IMR-90 (cell line): ENCODE measurements at regions not wholly inside any gene's neighbourhood (a gene's known extent, or its start where the extent isn't known, plus 50 kb on each side); places are given as distances from the start of the nearest gene placed in this dataset.

ENCODE experiments used
- ATAC-seq: fragments of 200-7000 bp; cut with Tn5 transposase; 2 replicates; pipeline ENCODE4 v1.9.1; 2020; ENCODE audit warnings: low read depth, mild to moderate bottlenecking, moderate library complexity
- BruUV-seq: library from RNA; stranded (reverse); fragments of 400-500 nt; replicated peaks from 2 replicates; lab custom pipeline; 2021; lab: Mats Ljungman, UMichigan
- CTCF ChIA-PET: fragments of 300-600 bp; formaldehyde crosslinking; extraction: SDS; loops from one replicate; lab custom pipeline; 2021; ENCODE audit warnings: antibody characterized with exemption; lab: Yijun Ruan, JAX
- POLR2A ChIA-PET: fragments of 300-600 bp; sonication (Branson Sonifier 250); formaldehyde crosslinking; loops from one replicate; lab custom pipeline; 2022; ENCODE audit warnings: antibody characterized with exemption; ENCODE audit not compliant: unreplicated experiment; lab: Charles Lee
- DNase-seq: peaks from one replicate; pipeline ENCODE4 v3.0.0; 2013
- H2AFZ ChIP-seq: replicated peaks from 2 replicates; pipeline ENCODE3; 2013; ENCODE audit warnings: low read length, mild to moderate bottlenecking; ENCODE audit not compliant: poor library complexity
- H2AK5ac ChIP-seq: 2 replicates; pipeline ENCODE4 v1.6.1; 2013; ENCODE audit warnings: low read depth, low read length, inconsistent platforms
- H2AK9ac ChIP-seq: replicated peaks from 2 replicates; pipeline ENCODE3; 2013; ENCODE audit warnings: mild to moderate bottlenecking, low read depth, low read length, moderate library complexity; ENCODE audit not compliant: poor library complexity
- H2BK120ac ChIP-seq: 2 replicates; pipeline ENCODE4 v1.6.1; 2013; ENCODE audit warnings: low read depth, low read length, inconsistent platforms
- H2BK15ac ChIP-seq: 3 replicates; pipeline ENCODE4 v1.6.1; 2013; ENCODE audit warnings: low read depth, low read length, inconsistent platforms
- H2BK20ac ChIP-seq: 2 replicates; pipeline ENCODE4 v1.6.1; 2013; ENCODE audit warnings: low read depth, mild to moderate bottlenecking, inconsistent platforms, low read length, moderate library complexity
- H2BK5ac ChIP-seq: 2 replicates; pipeline ENCODE4 v1.6.1; 2013; ENCODE audit warnings: mild to moderate bottlenecking, low read depth, low read length, inconsistent platforms; ENCODE audit not compliant: poor library complexity, severe bottlenecking
- H3K14ac ChIP-seq: replicated peaks from 2 replicates; pipeline ENCODE4 v1.6.1; 2013; ENCODE audit warnings: low read depth, low read length, inconsistent platforms
- H3K18ac ChIP-seq: 2 replicates; pipeline ENCODE4 v1.6.1; 2013; ENCODE audit warnings: low read depth, low read length, control low read depth
- H3K23ac ChIP-seq: 2 replicates; pipeline ENCODE4 v1.6.1; 2013; ENCODE audit warnings: low read depth, low read length, inconsistent platforms
- H3K27ac ChIP-seq: 2 replicates; pipeline ENCODE4 v1.5.1; 2013; ENCODE audit warnings: mild to moderate bottlenecking, control low read depth, low read length; ENCODE audit not compliant: insufficient read depth
- H3K27me3 ChIP-seq: 2 replicates; pipeline ENCODE4 v1.6.1; 2013; ENCODE audit warnings: low read length; ENCODE audit not compliant: control insufficient read depth, insufficient read depth
- H3K36me3 ChIP-seq: 2 replicates; pipeline ENCODE4 v1.6.1; 2013; ENCODE audit warnings: low read length, mixed read lengths; ENCODE audit not compliant: control insufficient read depth, insufficient read depth
- H3K4ac ChIP-seq: 2 replicates; pipeline ENCODE4 v1.6.1; 2013; ENCODE audit warnings: low read depth, low read length, inconsistent platforms
- H3K4me1 ChIP-seq: 2 replicates; pipeline ENCODE4 v1.6.1; 2013; ENCODE audit warnings: low read length, mixed read lengths; ENCODE audit not compliant: control insufficient read depth, insufficient read depth
- H3K4me2 ChIP-seq: 2 replicates; pipeline ENCODE4 v1.6.1; 2013; ENCODE audit warnings: low read depth, mild to moderate bottlenecking, control low read depth, low read length, moderate library complexity
- H3K4me3 ChIP-seq: 2 replicates; pipeline ENCODE4 v1.5.1; 2013; ENCODE audit warnings: low read depth, mild to moderate bottlenecking, control low read depth, low read length, moderate library complexity; ENCODE audit not compliant: insufficient read depth
- H3K56ac ChIP-seq: 2 replicates; pipeline ENCODE4 v1.6.1; 2013; ENCODE audit warnings: low read length, inconsistent platforms; ENCODE audit not compliant: insufficient read depth; ENCODE audit errors: extremely low read depth
- H3K79me1 ChIP-seq, 2 experiments: 2 replicates each; pipeline ENCODE4 v1.6.1; 2013; ENCODE audit warnings: low read length in 2 of 2, inconsistent platforms in 1 of 2, low read depth in 1 of 2
- H3K9ac ChIP-seq: 2 replicates; pipeline ENCODE4 v1.6.1; 2013; ENCODE audit warnings: low read depth, low read length, control low read depth
- H3K9me1 ChIP-seq: 2 replicates; pipeline ENCODE4 v1.6.1; 2013; ENCODE audit warnings: low read length, inconsistent platforms; ENCODE audit not compliant: insufficient read depth
- H3K9me3 ChIP-seq: 2 replicates; pipeline ENCODE4 v1.6.1; 2013; ENCODE audit warnings: low read length; ENCODE audit not compliant: control insufficient read depth, insufficient read depth
- H4K20me1 ChIP-seq: 2 replicates; pipeline ENCODE4 v1.6.1; 2013; ENCODE audit warnings: low read length, inconsistent platforms; ENCODE audit not compliant: insufficient read depth
- H4K5ac ChIP-seq: 2 replicates; pipeline ENCODE4 v1.6.1; 2013; ENCODE audit warnings: mild to moderate bottlenecking, low read depth, low read length, control low read depth
- H4K8ac ChIP-seq, 2 experiments: 2 replicates each; pipeline ENCODE4 v1.6.1; 2013; ENCODE audit warnings: low read depth in 2 of 2, low read length in 2 of 2, control low read depth in 1 of 2, inconsistent platforms in 1 of 2
- H4K91ac ChIP-seq: 2 replicates; pipeline ENCODE4 v1.6.1; 2013; ENCODE audit warnings: low read depth, low read length, inconsistent platforms; ENCODE audit not compliant: insufficient read depth
- BHLHE40 ChIP-seq: fragments of 150-350 bp; IDR thresholded peaks from 2 replicates; pipeline ENCODE4 v1.6.1; 2016; ENCODE audit warnings: mild to moderate bottlenecking, low read depth, low read length
- CHD1 ChIP-seq: IDR thresholded peaks from 2 replicates; pipeline ENCODE4 v1.6.1; 2012; ENCODE audit warnings: low read depth, low read length, improper control_type of control experiment
- MAFK ChIP-seq: IDR thresholded peaks from 2 replicates; pipeline ENCODE4 v1.6.1; 2012; ENCODE audit warnings: low read depth, low read length, improper control_type of control experiment
- MAZ ChIP-seq: IDR thresholded peaks from 2 replicates; pipeline ENCODE4 v1.6.1; 2012; ENCODE audit warnings: low read depth, mild to moderate bottlenecking, low read length, improper control_type of control experiment, moderate library complexity, borderline replicate concordance
- POLR2A ChIP-seq: IDR thresholded peaks from 2 replicates; pipeline ENCODE4 v1.6.1; 2012; ENCODE audit warnings: mild to moderate bottlenecking, low read depth, low read length
- SMC3 ChIP-seq: fragments of 150-350 bp; IDR thresholded peaks from 2 replicates; pipeline ENCODE4 v1.6.1; 2016; ENCODE audit warnings: low read depth, mild to moderate bottlenecking, antibody characterized with exemption, low read length, moderate library complexity
- WGBS, 2 experiments: methylation state at CpG; one replicate each; pipeline versions ENCODE4 v1.1.5 to v1.1.7; 2013; ENCODE audit warnings: missing lambda C conversion rate in 2 of 2; ENCODE audit not compliant: insufficient read length in 1 of 2; ENCODE audit errors: extremely low coverage in 2 of 2; 5-methylcytosine and 5-hydroxymethylcytosine counted together
- dilution Hi-C: fragments of 300-500 bp; cut with HindIII; formaldehyde crosslinking; loops from one replicate; pipeline ENCODE4 v1.14.3; 2018; ENCODE audit warnings: low sequenced_read_pairs; ENCODE audit not compliant: unreplicated experiment
- in situ Hi-C: fragments of 300-500 bp; cut with MboI; formaldehyde crosslinking; loops from 3 replicates; pipeline ENCODE4 v1.14.3; 2019; ENCODE audit warnings: low sequenced_read_pairs, inconsistent platforms, mixed read lengths
- intact Hi-C: fragments of 100-400 bp; cut with micrococcal nuclease; formaldehyde crosslinking; loops from 2 replicates; pipeline ENCODE4 v1.10.0; 2022
- TF ChIP-seq, protein P1 (sequence below): fragments of 150-350 bp; IDR thresholded peaks from 2 replicates; pipeline ENCODE4 v1.6.1; 2016; ENCODE audit warnings: low read depth, mild to moderate bottlenecking, low read length, moderate library complexity, borderline replicate concordance
- TF ChIP-seq, protein P2 (sequence below): fragments of 150-350 bp; IDR thresholded peaks from 2 replicates; pipeline ENCODE4 v1.6.1; 2017; ENCODE audit warnings: mild to moderate bottlenecking, antibody characterized with exemption, low read length, low read depth

DNA sequence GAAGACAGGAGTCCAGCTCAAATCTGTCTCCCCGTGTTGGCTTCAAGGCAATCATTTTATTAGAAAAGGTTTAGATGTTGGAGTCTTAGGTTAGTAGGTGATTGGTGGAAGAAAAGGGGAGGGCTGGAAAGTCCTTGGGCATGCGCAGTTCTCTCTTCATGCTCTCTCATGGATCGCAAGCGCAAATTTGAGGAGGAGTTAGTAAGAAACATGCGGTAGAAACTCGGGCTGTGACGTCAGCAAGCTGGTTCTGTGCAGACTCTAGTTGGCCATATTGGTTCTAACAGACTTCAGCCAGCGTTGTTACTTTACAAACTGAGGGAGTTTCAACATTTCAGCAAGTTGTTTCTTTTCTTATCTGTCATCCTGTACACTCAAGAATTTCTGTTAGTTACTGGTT is 392.2 kb downstream of the CDK5RAP2 start:
- WGBS, 2 experiments = 20% methylated on average over 2 of the region's 8 CpGs; no CpG with 5 or more reads in 1 of the 2 experiments
- no peaks in the 10 kb centered on the region for H3K79me1 ChIP-seq
- H3K27ac ChIP-seq = no peak overlapping the region
- H3K4ac ChIP-seq = no peak overlapping the region
- ChIA-PET CTCF (no interaction called here), POLR2A (no interaction called here)
- no peaks in the 10 kb centered on the region for H3K36me3 ChIP-seq
- DNase-seq (no peak), ATAC-seq (no peak)
- H4K20me1 ChIP-seq = no peaks in the 10 kb centered on the region
- no peak overlapping the region for H2AK5ac ChIP-seq
- dilution Hi-C loops = no loop called here
- H4K91ac ChIP-seq = no peak overlapping the region
- no peak overlapping the region for H4K8ac ChIP-seq
- H3K4me1 ChIP-seq = no peaks in the 10 kb centered on the region
- H3K4me2 ChIP-seq = no peak overlapping the region
- no peak overlapping the region for H2AFZ ChIP-seq
- TF ChIP-seq, protein P1, sequence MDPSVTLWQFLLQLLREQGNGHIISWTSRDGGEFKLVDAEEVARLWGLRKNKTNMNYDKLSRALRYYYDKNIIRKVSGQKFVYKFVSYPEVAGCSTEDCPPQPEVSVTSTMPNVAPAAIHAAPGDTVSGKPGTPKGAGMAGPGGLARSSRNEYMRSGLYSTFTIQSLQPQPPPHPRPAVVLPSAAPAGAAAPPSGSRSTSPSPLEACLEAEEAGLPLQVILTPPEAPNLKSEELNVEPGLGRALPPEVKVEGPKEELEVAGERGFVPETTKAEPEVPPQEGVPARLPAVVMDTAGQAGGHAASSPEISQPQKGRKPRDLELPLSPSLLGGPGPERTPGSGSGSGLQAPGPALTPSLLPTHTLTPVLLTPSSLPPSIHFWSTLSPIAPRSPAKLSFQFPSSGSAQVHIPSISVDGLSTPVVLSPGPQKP = no peak
- TF ChIP-seq POLR2A = no peak
- no peak for TF ChIP-seq SMC3
- TF ChIP-seq, protein P2, sequence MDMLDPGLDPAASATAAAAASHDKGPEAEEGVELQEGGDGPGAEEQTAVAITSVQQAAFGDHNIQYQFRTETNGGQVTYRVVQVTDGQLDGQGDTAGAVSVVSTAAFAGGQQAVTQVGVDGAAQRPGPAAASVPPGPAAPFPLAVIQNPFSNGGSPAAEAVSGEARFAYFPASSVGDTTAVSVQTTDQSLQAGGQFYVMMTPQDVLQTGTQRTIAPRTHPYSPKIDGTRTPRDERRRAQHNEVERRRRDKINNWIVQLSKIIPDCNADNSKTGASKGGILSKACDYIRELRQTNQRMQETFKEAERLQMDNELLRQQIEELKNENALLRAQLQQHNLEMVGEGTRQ = no peak
- no peak for TF ChIP-seq CHD1
- no peak for TF ChIP-seq MAFK
- no peak for TF ChIP-seq MAZ
- no peak for TF ChIP-seq BHLHE40
- H3K23ac ChIP-seq = no peak overlapping the region
- H3K9me1 ChIP-seq = no peaks in the 10 kb centered on the region
- no peak overlapping the region for H2BK120ac ChIP-seq
- BruUV-seq = no TSS peak
- no peak overlapping the region for H2BK15ac ChIP-seq
- H2BK20ac ChIP-seq = no peak overlapping the region
- no peaks in the 10 kb centered on the region for H3K9me3 ChIP-seq
- no peak overlapping the region for H2BK5ac ChIP-seq
- no peaks in the 10 kb centered on the region for H3K27me3 ChIP-seq
- H3K14ac ChIP-seq = no peak overlapping the region
- no peak overlapping the region for H3K18ac ChIP-seq
- in situ Hi-C loops = no loop called here
- H4K5ac ChIP-seq = no peak overlapping the region
- H3K9ac ChIP-seq = no peak overlapping the region
- no peak overlapping the region for H3K4me3 ChIP-seq
- no peak overlapping the region for H3K56ac ChIP-seq
- no peak overlapping the region for H2AK9ac ChIP-seq
- intact Hi-C loops = no loop called here
